ENCODE measurements at regions not wholly inside any gene's neighbourhood (a gene's known extent, or its start where the extent isn't known, plus 50 kb on each side); places are given as distances from the start of the nearest gene placed in this dataset.

- no peak for DNase-seq (ENCODE audit: extremely low spot score)
- CTCF ChIA-PET, result interaction anchor here (1.4 to 1.8 kb wide), 3 partner anchors 8 to 15 kb away, joined by 4 to 7 read pairs (median 7); no protein-coding TSS in a partner anchor
- POLR2A ChIA-PET, result interaction anchor here (1.2 kb wide), 1 partner anchor 342 kb away, joined by 3 read pairs; the partner anchor contains the start of gene TXNDC15
- TF ChIP-seq ELF4 (IDR thresholded peaks at IDR 0.05) (no peak), FOXA1 (IDR thresholded peaks at IDR 0.05) (no peak), ARNT (IDR thresholded peaks at IDR 0.05) (no peak), HDGF (IDR thresholded peaks at IDR 0.05; ENCODE audit: borderline replicate concordance) (no peak), SP1 (IDR thresholded peaks at IDR 0.05) (no peak), FOXM1 (IDR thresholded peaks at IDR 0.05; ENCODE audit: borderline replicate concordance) (no peak), NFRKB (IDR thresholded peaks at IDR 0.05) (no peak), PKNOX1 (IDR thresholded peaks at IDR 0.05) (no peak), FOXK2 (IDR thresholded peaks at IDR 0.05) (no peak), TARDBP (IDR thresholded peaks at IDR 0.05) (no peak), L3MBTL2 (conservative IDR thresholded peaks at IDR 0.05) (no peak), CTBP1 (IDR thresholded peaks at IDR 0.05; ENCODE audit: borderline replicate concordance) (no peak), LEF1 (IDR thresholded peaks at IDR 0.05; ENCODE audit: borderline replicate concordance) (no peak), ZNF384 (IDR thresholded peaks at IDR 0.05) (no peak), BHLHE40 (IDR thresholded peaks at IDR 0.05; ENCODE audit: borderline replicate concordance) (no peak), SUZ12 (IDR thresholded peaks at IDR 0.05) (no peak)
Observed at GRCh38 chr5:135216471-135217343, 182.3 kb downstream of the MACROH2A1 start.

GRCh38 chr5:135215617-135216470 is 181.8 kb upstream of the PITX1 start:
- ChIA-PET POLR2A (interaction anchor here (1.2 kb wide), 1 partner anchor 341 kb away, joined by 3 read pairs; the partner anchor contains the start of gene TXNDC15), CTCF (no interaction called here)
- no peak for DNase-seq (ENCODE audit: extremely low spot score)
- no peak for TF ChIP-seq ARNT (IDR thresholded peaks at IDR 0.05)
- no peak for TF ChIP-seq L3MBTL2 (conservative IDR thresholded peaks at IDR 0.05)
- TF ChIP-seq HDGF (IDR thresholded peaks at IDR 0.05; ENCODE audit: borderline replicate concordance), result no peak
- no peak for TF ChIP-seq SP1 (IDR thresholded peaks at IDR 0.05)

- CTCF ChIA-PET, result interaction anchor here (0.6 kb wide), 1 partner anchor 10 kb away, joined by 4 read pairs; no protein-coding TSS in a partner anchor
Observed at GRCh38 chr5:135214897-135215616, 181.0 kb upstream of the PITX1 start.

GRCh38 chr5:135213466-135214239 is 179.6 kb upstream of the PITX1 start:
- TF ChIP-seq ELF4 (IDR thresholded peaks at IDR 0.05), result no peak
- CTCF ChIA-PET, result interaction anchor here (1.3 kb wide), 1 partner anchor 9 kb away, joined by 4 read pairs; no protein-coding TSS in a partner anchor
- POLR2A ChIA-PET, result no interaction called here
- DNase-seq (ENCODE audit: extremely low spot score), result no peak

More at GRCh38 chr5:135214897-135215616, 181.0 kb upstream of the PITX1 start:
- POLR2A ChIA-PET, result no interaction called here
- no peak for DNase-seq (ENCODE audit: extremely low spot score)
- TF ChIP-seq FOXA1 (IDR thresholded peaks at IDR 0.05), result no peak
- no peak for TF ChIP-seq TARDBP (IDR thresholded peaks at IDR 0.05)
- no peak for TF ChIP-seq ZNF384 (IDR thresholded peaks at IDR 0.05)
- no peak for TF ChIP-seq SP1 (IDR thresholded peaks at IDR 0.05)
- TF ChIP-seq NFRKB (IDR thresholded peaks at IDR 0.05), result no peak
- no peak for TF ChIP-seq FOXK2 (IDR thresholded peaks at IDR 0.05)
- TF ChIP-seq SUZ12 (IDR thresholded peaks at IDR 0.05), result no peak
- no peak for TF ChIP-seq CTBP1 (IDR thresholded peaks at IDR 0.05; ENCODE audit: borderline replicate concordance)
- no peak for TF ChIP-seq FOXM1 (IDR thresholded peaks at IDR 0.05; ENCODE audit: borderline replicate concordance)
- TF ChIP-seq BHLHE40 (IDR thresholded peaks at IDR 0.05; ENCODE audit: borderline replicate concordance), result no peak
- no peak for TF ChIP-seq ELF4 (IDR thresholded peaks at IDR 0.05)
- TF ChIP-seq HDGF (IDR thresholded peaks at IDR 0.05; ENCODE audit: borderline replicate concordance), result no peak
- TF ChIP-seq L3MBTL2 (conservative IDR thresholded peaks at IDR 0.05), result no peak
- no peak for TF ChIP-seq PKNOX1 (IDR thresholded peaks at IDR 0.05)
- TF ChIP-seq ARNT (IDR thresholded peaks at IDR 0.05), result no peak

- TF ChIP-seq ARNT (IDR thresholded peaks at IDR 0.05) (no peak), FOXA1 (IDR thresholded peaks at IDR 0.05) (no peak), ZNF384 (IDR thresholded peaks at IDR 0.05) (no peak), CTBP1 (IDR thresholded peaks at IDR 0.05; ENCODE audit: borderline replicate concordance) (no peak)
- no peak for DNase-seq (ENCODE audit: extremely low spot score)
- CTCF ChIA-PET, result interaction anchor here (0.6 to 1.3 kb wide), 2 partner anchors 9 to 350 kb away, joined by 4 to 5 read pairs; no protein-coding TSS in a partner anchor
- POLR2A ChIA-PET, result no interaction called here
Observed at GRCh38 chr5:135213027-135213386, 179.0 kb upstream of the PITX1 start.

Measured in HEK293T (cell line).